Vagina (tissue), 2 donors: ENCODE measurements at regions not wholly inside any gene's neighbourhood (a gene's known extent, or its start where the extent isn't known, plus 50 kb on each side); places are given as distances from the start of the nearest gene placed in this dataset.

Experiments used
- DNase-seq, 2 donors: peaks; one replicate each; pipeline ENCODE4 v3.0.0-alpha.2; 2017; ENCODE audit errors: extremely low spot score in 2 of 2
- H3K27ac ChIP-seq: fragments of 200-600 bp; sonication (generic); one replicate; pipeline ENCODE4 v1.5.1; 2019
- H3K27me3 ChIP-seq: fragments of 200-600 bp; sonication (generic); one replicate; pipeline ENCODE4 v1.5.1; 2019
- H3K36me3 ChIP-seq, 2 donors: fragments of 200-600 bp; sonication (generic); one replicate each; pipeline ENCODE4 v1.5.1; 2017 to 2019
- H3K4me1 ChIP-seq: fragments of 200-600 bp; sonication (generic); one replicate; pipeline ENCODE4 v1.5.1; 2019
- H3K4me3 ChIP-seq, 2 donors: fragments of 200-600 bp; sonication (generic); 1 replicate in 1 of 2; 2 replicates in 1 of 2; pipeline ENCODE4 v1.5.1; 2016 to 2019
- H3K9me3 ChIP-seq: fragments of 200-600 bp; sonication (generic); one replicate; pipeline ENCODE4 v1.5.1; 2019
- POLR2A ChIP-seq, 2 donors: fragments of 450-650 bp; IDR thresholded peaks; one replicate each; pipeline ENCODE4 v1.6.1; 2017; ENCODE audit warnings: antibody characterized with exemption in 2 of 2, mild to moderate bottlenecking in 2 of 2, moderate library complexity in 2 of 2
- POLR2AphosphoS5 ChIP-seq, 2 donors: sonication (generic); formaldehyde crosslinking; IDR thresholded peaks; one replicate each; pipeline ENCODE4 v1.9.0; 2017; ENCODE audit warnings: antibody characterized with exemption in 2 of 2, mild to moderate bottlenecking in 2 of 2, low read depth in 1 of 2; ENCODE audit not compliant: insufficient read depth in 1 of 2
- intact Hi-C: fragments of 100-400 bp; cut with DNase I; formaldehyde crosslinking; loops from one replicate; pipeline ENCODE4 v1.15.1; 2023
- TF ChIP-seq, protein P1 (sequence below), 3 experiments: fragments of 450-650 bp in 2 of 3; fragments of 200-600 bp in 1 of 3; sonication (generic) in 1 of 3; IDR thresholded peaks; one replicate each; pipeline ENCODE4 v1.5.1; 2017 to 2019; ENCODE audit warnings: antibody characterized with exemption in 3 of 3, mild to moderate bottlenecking in 2 of 3, moderate library complexity in 2 of 3

DNA sequence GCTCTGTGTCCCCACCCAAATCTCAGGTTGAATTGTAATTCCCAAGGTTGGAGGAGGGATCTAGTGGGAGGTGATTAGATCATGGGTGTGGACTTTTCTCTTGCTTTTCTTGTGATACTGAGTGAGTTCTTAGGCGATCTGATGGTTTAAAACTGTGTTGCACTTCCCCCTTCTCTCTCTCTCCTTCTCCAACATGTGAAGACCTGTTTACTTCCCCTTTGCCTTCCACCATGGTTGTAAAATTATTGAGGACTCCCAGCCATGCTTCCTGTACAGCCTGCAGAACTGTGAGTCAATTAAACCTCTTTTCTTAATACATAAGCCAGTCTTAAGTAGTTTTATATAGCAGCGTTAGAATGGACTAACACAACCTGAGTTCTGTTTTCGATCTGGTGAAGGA is 738.2 kb downstream of the ARAP2 start:
- Histone ChIP-seq H3K4me1 (no peaks in the 10 kb centered on the region), H3K4me3 (no peak overlapping the region), H3K36me3 (no peaks in the 10 kb centered on the region), H3K27me3 (no peaks in the 10 kb centered on the region), H3K27ac (no peak overlapping the region), H3K9me3 (no peaks in the 10 kb centered on the region)
- DNase-seq: no peak
- no peak for TF ChIP-seq POLR2AphosphoS5 (IDR thresholded peaks at IDR 0.05; ENCODE audit: insufficient read depth in 1 of 2, low read depth in 1 of 2)
- TF ChIP-seq, protein P1, sequence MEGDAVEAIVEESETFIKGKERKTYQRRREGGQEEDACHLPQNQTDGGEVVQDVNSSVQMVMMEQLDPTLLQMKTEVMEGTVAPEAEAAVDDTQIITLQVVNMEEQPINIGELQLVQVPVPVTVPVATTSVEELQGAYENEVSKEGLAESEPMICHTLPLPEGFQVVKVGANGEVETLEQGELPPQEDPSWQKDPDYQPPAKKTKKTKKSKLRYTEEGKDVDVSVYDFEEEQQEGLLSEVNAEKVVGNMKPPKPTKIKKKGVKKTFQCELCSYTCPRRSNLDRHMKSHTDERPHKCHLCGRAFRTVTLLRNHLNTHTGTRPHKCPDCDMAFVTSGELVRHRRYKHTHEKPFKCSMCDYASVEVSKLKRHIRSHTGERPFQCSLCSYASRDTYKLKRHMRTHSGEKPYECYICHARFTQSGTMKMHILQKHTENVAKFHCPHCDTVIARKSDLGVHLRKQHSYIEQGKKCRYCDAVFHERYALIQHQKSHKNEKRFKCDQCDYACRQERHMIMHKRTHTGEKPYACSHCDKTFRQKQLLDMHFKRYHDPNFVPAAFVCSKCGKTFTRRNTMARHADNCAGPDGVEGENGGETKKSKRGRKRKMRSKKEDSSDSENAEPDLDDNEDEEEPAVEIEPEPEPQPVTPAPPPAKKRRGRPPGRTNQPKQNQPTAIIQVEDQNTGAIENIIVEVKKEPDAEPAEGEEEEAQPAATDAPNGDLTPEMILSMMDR (IDR thresholded peaks at IDR 0.05): no peak
- no peak for TF ChIP-seq POLR2A (IDR thresholded peaks at IDR 0.05)
- intact Hi-C loops: no loop called here

DNA sequence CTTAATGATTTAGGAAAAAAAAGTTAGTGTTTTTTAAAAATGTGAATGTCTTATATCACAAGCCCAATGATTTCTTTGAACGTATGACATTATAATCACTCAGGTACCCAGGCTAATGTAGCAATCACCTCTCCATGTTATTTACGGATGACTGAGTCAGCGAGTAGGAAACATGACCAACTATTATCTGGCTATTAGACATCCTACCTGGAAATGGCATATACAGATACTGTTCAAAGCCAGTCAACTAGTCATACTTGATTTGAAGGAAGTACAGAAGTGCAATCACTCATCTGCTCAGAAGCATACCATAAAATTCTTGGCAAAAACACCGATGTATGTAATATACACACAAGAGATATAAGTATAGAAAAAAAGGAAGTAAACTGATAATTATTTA is 732.5 kb downstream of the ARAP2 start:
- DNase-seq: no peak
- Histone ChIP-seq H3K27ac (no peak overlapping the region), H3K27me3 (no peaks in the 10 kb centered on the region), H3K36me3 (no peaks in the 10 kb centered on the region), H3K4me1 (no peaks in the 10 kb centered on the region), H3K4me3 (no peak overlapping the region), H3K9me3 (no peaks in the 10 kb centered on the region)
- TF ChIP-seq POLR2A (IDR thresholded peaks at IDR 0.05) (no peak), POLR2AphosphoS5 (IDR thresholded peaks at IDR 0.05; ENCODE audit: insufficient read depth in 1 of 2, low read depth in 1 of 2) (no peak)
- TF ChIP-seq, protein P1 (IDR thresholded peaks at IDR 0.05): no peak
- intact Hi-C loops: no loop called here

DNA sequence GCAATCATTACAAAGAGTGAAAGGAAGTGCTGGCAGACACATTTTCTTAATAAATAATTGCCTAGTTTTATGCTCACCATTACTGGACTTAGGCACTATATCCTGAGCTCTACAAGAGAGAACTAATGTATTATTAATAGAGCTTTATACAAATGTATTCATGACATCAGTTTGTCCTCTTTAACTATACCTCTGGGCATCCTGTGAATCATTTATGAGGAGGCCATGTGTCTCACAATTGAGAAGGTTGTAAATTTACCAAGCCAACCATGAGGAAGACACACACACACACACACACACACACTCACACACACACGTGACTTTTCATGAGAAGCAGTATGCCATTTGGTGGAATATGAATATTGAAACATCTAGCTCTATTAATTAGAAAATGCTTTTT is 728.2 kb downstream of the ARAP2 start:
- H3K9me3 ChIP-seq: no peaks in the 10 kb centered on the region
- intact Hi-C loops: no loop called here
- H3K4me1 ChIP-seq: no peaks in the 10 kb centered on the region
- no peak overlapping the region for H3K4me3 ChIP-seq
- TF ChIP-seq, protein P1 (IDR thresholded peaks at IDR 0.05): no peak
- no peak for TF ChIP-seq POLR2AphosphoS5 (IDR thresholded peaks at IDR 0.05; ENCODE audit: insufficient read depth in 1 of 2, low read depth in 1 of 2)
- no peak for TF ChIP-seq POLR2A (IDR thresholded peaks at IDR 0.05)
- no peak for DNase-seq
- H3K36me3 ChIP-seq: no peaks in the 10 kb centered on the region
- H3K27me3 ChIP-seq: no peaks in the 10 kb centered on the region
- no peak overlapping the region for H3K27ac ChIP-seq

DNA sequence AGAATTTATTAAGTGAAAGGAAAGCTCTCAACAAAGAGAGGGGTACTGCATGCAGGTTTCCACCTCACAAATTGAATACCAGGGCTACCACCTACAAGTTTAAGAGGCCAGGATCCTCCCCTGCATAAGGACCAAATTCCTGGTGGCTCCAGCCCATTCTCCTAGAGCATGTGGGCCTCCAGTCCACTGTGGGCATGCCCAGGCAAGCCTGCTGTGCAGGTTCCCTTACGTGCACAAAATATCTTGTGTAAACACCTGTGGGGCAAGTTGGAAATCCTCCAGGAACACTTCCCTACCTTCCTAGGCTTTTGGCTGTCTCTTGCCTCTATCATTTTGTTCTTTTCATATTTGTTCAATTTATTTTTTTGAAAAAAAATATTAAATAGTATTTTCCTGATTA is 724.3 kb downstream of the ARAP2 start:
- no peaks in the 10 kb centered on the region for H3K9me3 ChIP-seq
- H3K27me3 ChIP-seq: no peaks in the 10 kb centered on the region
- TF ChIP-seq POLR2AphosphoS5 (IDR thresholded peaks at IDR 0.05; ENCODE audit: insufficient read depth in 1 of 2, low read depth in 1 of 2) (no peak), POLR2A (IDR thresholded peaks at IDR 0.05) (no peak)
- TF ChIP-seq, protein P1 (IDR thresholded peaks at IDR 0.05): no peak
- no peaks in the 10 kb centered on the region for H3K36me3 ChIP-seq
- H3K4me1 ChIP-seq: no peaks in the 10 kb centered on the region
- intact Hi-C loops: no loop called here
- no peak for DNase-seq
- H3K27ac ChIP-seq: no peak overlapping the region
- H3K4me3 ChIP-seq: no peak overlapping the region

DNA sequence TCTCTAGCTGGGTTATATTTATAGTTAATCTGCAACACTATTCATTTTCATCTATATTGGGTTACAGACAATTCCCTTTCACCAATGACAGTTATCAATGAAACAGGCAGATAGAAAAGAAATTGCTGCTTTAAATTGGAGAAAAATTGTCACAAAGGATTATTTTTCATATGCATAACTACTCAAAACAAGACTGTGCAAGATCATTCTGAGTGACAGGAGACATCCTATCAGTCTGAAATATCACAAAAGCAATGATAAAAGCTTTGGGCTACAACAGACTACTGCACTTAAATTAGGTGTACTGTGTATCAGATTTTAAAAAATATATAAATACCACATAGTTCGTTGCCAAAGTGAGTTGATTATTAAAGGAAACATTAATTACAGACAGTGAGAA is 722.6 kb downstream of the ARAP2 start:
- Histone ChIP-seq H3K4me1 (no peaks in the 10 kb centered on the region), H3K27me3 (no peaks in the 10 kb centered on the region), H3K4me3 (no peak overlapping the region), H3K36me3 (no peaks in the 10 kb centered on the region), H3K27ac (no peak overlapping the region), H3K9me3 (no peaks in the 10 kb centered on the region)
- TF ChIP-seq POLR2AphosphoS5 (IDR thresholded peaks at IDR 0.05; ENCODE audit: insufficient read depth in 1 of 2, low read depth in 1 of 2) (no peak), POLR2A (IDR thresholded peaks at IDR 0.05) (no peak)
- TF ChIP-seq, protein P1 (IDR thresholded peaks at IDR 0.05): no peak
- intact Hi-C loops: no loop called here
- DNase-seq: no peak
